Right lobe of liver (tissue), 6 donors: ENCODE measurements at regions not wholly inside any gene's neighbourhood (a gene's known extent, or its start where the extent isn't known, plus 50 kb on each side); places are given as distances from the start of the nearest gene placed in this dataset.

ENCODE experiments used
- ATAC-seq, 4 donors: fragments of 200-7000 bp; cut with Tn5 transposase; one replicate each; pipeline ENCODE4 v1.9.1; 2020; ENCODE audit warnings: mild to moderate bottlenecking in 4 of 4, moderate library complexity in 4 of 4
- DNase-seq, 3 donors: peaks; one replicate each; pipeline ENCODE4 v3.0.0-alpha.2; 2020
- H3K27ac ChIP-seq, 3 donors: fragments of 200-600 bp; one replicate each; pipeline ENCODE4 v1.8.0; 2022
- H3K27me3 ChIP-seq, 2 donors: fragments of 200-600 bp; one replicate each; pipeline ENCODE4 v1.8.0; 2022
- H3K36me3 ChIP-seq, 4 donors: fragments of 200-600 bp; sonication (generic) in 1 of 4; one replicate each; pipeline versions ENCODE4 v1.5.1 to v1.8.0; 2017 to 2022; ENCODE audit warnings: control low read depth in 1 of 4
- H3K4me1 ChIP-seq, 4 donors: fragments of 200-600 bp; sonication (generic) in 1 of 4; one replicate each; pipeline versions ENCODE4 v1.5.1 to v1.8.0; 2017 to 2022; ENCODE audit warnings: control low read depth in 1 of 4
- H3K4me3 ChIP-seq, 3 donors: fragments of 200-600 bp; one replicate each; pipeline ENCODE4 v1.8.0; 2022
- H3K9me3 ChIP-seq, 4 donors: fragments of 200-600 bp; sonication (generic) in 1 of 4; one replicate each; pipeline versions ENCODE4 v1.5.1 to v1.8.0; 2017 to 2022; ENCODE audit warnings: control low read depth in 1 of 4
- POLR2A ChIP-seq: fragments of 450-650 bp; IDR thresholded peaks from one replicate; pipeline ENCODE4 v1.6.1; 2017; ENCODE audit warnings: antibody characterized with exemption, mild to moderate bottlenecking
- WGBS: methylation state at CpG from one replicate; pipeline ENCODE4 v1.1.6; 2018; ENCODE audit warnings: low coverage, low lambda C conversion rate; ENCODE audit not compliant: insufficient coverage; ENCODE audit errors: missing lambda C conversion rate; 5-methylcytosine and 5-hydroxymethylcytosine counted together
- intact Hi-C, 2 donors: fragments of 100-400 bp; cut with DNase I; formaldehyde crosslinking; loops; one replicate each; pipeline versions ENCODE4 v1.11.2 to v1.14.1; 2022
- TF ChIP-seq, protein P1 (sequence below), 4 donors: fragments of 200-600 bp in 3 of 4; fragments of 450-650 bp in 1 of 4; IDR thresholded peaks; one replicate each; pipeline versions ENCODE4 v1.5.1 to v1.8.0; 2016 to 2022; ENCODE audit warnings: antibody characterized with exemption in 4 of 4, mild to moderate bottlenecking in 2 of 4
- donor health status: DM: no; HTN: yes; CAD: no.
- donor health status: DM: no; HTN: no; CAD: no.
- donor health status: DM: no; HTN: no; CAD: no.
- donor health status: DM: no; HTN: yes; CAD: no.
- donor health status: DM: no; HTN: yes; CAD: no.

DNA sequence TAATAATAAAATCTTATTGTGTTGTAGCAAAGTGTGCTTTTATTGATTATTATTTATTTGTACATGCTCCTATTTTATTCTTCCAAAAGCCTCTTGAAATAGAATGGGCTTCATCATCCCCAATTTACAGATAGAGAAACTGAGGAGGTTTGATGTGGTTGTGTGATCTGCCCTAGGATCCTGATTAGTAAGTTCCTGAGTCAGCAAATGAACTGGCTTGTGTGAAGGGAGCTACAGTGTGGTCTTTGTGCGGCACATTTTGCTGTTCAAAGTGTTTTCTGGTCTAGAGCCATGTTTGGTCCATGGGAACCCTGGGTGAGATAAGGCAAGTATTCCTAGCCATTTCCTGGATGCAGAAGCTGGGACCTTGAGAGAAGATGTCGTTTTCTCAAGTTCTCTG is 326.9 kb downstream of the MEIS1 start:
- TF ChIP-seq, protein P1, sequence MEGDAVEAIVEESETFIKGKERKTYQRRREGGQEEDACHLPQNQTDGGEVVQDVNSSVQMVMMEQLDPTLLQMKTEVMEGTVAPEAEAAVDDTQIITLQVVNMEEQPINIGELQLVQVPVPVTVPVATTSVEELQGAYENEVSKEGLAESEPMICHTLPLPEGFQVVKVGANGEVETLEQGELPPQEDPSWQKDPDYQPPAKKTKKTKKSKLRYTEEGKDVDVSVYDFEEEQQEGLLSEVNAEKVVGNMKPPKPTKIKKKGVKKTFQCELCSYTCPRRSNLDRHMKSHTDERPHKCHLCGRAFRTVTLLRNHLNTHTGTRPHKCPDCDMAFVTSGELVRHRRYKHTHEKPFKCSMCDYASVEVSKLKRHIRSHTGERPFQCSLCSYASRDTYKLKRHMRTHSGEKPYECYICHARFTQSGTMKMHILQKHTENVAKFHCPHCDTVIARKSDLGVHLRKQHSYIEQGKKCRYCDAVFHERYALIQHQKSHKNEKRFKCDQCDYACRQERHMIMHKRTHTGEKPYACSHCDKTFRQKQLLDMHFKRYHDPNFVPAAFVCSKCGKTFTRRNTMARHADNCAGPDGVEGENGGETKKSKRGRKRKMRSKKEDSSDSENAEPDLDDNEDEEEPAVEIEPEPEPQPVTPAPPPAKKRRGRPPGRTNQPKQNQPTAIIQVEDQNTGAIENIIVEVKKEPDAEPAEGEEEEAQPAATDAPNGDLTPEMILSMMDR (IDR thresholded peaks at IDR 0.05): no peak
- no peak for TF ChIP-seq POLR2A
- 53% methylated on average over 2 of the region's 2 CpGs for WGBS
- ATAC-seq (no peak), DNase-seq (no peak)
- Histone ChIP-seq H3K27ac (no peak overlapping the region), H3K4me3 (no peak overlapping the region), H3K27me3 (no peaks in the 10 kb centered on the region), H3K9me3 (no peaks in the 10 kb centered on the region), H3K36me3 (no peaks in the 10 kb centered on the region), H3K4me1 (no peaks in the 10 kb centered on the region)
- intact Hi-C loops: no loop called here

DNA sequence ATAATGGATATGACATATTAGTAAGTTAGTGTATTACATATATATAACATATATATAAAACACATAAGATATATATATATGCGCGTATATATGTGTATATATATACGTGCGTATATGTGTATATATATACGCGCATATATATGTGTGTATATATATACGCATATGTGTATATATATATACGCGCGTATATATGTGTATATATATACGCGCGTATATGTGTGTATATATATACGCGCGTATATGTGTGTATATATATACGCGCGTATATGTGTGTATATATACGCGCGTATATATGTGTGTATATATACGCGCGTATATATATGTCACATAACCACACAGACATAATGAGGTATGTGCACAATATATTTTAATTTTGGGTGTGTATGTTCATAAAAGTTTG is 327.8 kb downstream of the MEIS1 start:
- WGBS: 74% methylated on average over 25 of the region's 25 CpGs
- no peaks in the 10 kb centered on the region for H3K36me3 ChIP-seq
- no peaks in the 10 kb centered on the region for H3K4me1 ChIP-seq
- ATAC-seq: no peak
- H3K9me3 ChIP-seq: no peaks in the 10 kb centered on the region
- DNase-seq: no peak
- intact Hi-C loops: no loop called here
- H3K27me3 ChIP-seq: no peaks in the 10 kb centered on the region
- TF ChIP-seq, protein P1 (IDR thresholded peaks at IDR 0.05): no peak
- TF ChIP-seq POLR2A: no peak
- no peak overlapping the region for H3K4me3 ChIP-seq
- H3K27ac ChIP-seq: no peak overlapping the region

DNA sequence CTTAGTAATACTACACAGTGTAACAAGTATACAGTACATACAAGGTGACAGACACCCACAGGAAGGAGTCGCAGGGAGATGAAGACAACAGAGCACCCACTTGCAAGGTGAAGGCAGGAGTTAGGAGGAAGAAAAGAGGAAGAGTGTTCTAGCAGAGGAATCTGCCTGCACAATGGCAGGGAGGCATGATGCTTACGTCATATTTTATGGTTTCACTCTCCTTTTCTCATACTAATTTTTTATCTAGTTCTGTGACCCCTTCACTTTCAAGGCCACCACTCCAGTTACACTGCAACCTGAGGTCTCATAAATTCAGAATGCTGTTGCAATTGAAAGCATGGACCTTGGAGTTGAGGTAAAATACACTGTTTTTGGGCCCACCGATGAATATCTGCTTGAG is 331.7 kb downstream of the MEIS1 start:
- TF ChIP-seq, protein P1 (IDR thresholded peaks at IDR 0.05): no peak
- TF ChIP-seq POLR2A: no peak
- Histone ChIP-seq H3K4me3 (no peak overlapping the region), H3K36me3 (no peaks in the 10 kb centered on the region), H3K4me1 (no peaks in the 10 kb centered on the region), H3K9me3 (no peaks in the 10 kb centered on the region), H3K27ac (no peak overlapping the region), H3K27me3 (no peaks in the 10 kb centered on the region)
- DNase-seq (no peak), ATAC-seq (no peak)
- intact Hi-C loops: no loop called here
- 77% methylated on average over 3 of the region's 3 CpGs for WGBS

DNA sequence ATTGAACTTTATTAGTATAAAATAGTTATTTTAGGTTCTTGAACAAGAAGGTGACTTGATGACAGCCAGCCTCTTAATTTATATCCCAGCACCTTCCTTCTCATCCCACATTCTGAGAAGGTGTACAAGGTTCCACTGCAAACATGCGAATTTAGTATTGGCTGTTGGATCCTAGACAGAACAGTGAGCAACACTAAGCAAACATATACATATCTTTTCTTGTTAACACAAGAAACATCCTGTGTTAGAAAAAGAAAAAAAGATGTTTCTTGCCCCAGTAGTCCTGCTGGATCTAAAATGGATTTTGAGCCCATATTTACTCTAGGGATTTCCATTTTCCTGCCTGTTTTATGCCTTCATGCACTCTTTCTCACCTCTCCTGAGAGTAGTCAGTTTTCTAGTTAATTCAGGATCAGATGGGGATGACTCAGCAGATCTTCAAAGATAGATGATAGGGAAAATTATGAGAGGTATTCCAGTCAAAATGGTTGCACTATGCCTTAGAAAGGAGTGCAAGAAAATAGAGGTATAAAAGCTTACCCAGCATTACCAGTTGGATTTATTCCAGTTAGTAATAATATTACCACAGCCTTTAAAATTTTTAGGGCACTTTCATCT is 336.5 kb downstream of the MEIS1 start:
- TF ChIP-seq, protein P1 (IDR thresholded peaks at IDR 0.05): no peak
- no peak for TF ChIP-seq POLR2A
- Histone ChIP-seq H3K27ac (no peak overlapping the region), H3K4me3 (no peak overlapping the region), H3K4me1 (no peaks in the 10 kb centered on the region), H3K36me3 (no peaks in the 10 kb centered on the region), H3K27me3 (no peaks in the 10 kb centered on the region), H3K9me3 (no peaks in the 10 kb centered on the region)
- intact Hi-C loops: no loop called here
- ATAC-seq (no peak), DNase-seq (no peak)
- 64% methylated on average over 1 of the region's 1 CpG for WGBS

DNA sequence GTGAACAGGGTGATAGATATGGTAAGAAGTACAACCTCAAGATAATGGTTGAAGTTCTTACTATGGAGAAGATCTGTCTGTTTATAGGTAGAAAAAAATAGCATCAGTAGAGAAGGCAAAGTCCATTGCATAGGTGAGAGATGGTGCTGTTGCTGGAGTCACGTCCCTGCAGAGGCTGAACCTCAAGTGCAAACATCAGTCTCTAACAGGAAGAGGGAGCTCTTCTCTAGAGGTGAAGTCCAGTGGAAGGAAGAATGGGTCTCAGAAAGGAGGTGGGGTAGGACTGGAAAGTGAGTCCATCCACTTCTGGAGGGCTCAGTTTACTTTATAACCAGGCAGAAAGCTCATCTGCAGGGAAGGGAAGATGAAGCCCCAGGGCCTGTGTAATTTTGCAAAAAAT is 337.7 kb downstream of the MEIS1 start:
- DNase-seq: no peak
- TF ChIP-seq, protein P1 (IDR thresholded peaks at IDR 0.05): peak in 1 of 4 donors; percentile 12
- TF ChIP-seq POLR2A: no peak
- Histone ChIP-seq H3K4me1 (no peaks in the 10 kb centered on the region), H3K4me3 (no peak overlapping the region), H3K27ac (no peak overlapping the region), H3K36me3 (no peaks in the 10 kb centered on the region), H3K27me3 (no peaks in the 10 kb centered on the region), H3K9me3 (no peaks in the 10 kb centered on the region)
- peak in 1 of 4 donors; percentile 31 for ATAC-seq
- intact Hi-C loops: no loop called here
- WGBS: 22% methylated on average over 1 of the region's 1 CpG
